ENCODE measurements at regions not wholly inside any gene's neighbourhood (a gene's known extent, or its start where the extent isn't known, plus 50 kb on each side); places are given as distances from the start of the nearest gene placed in this dataset.

DNA sequence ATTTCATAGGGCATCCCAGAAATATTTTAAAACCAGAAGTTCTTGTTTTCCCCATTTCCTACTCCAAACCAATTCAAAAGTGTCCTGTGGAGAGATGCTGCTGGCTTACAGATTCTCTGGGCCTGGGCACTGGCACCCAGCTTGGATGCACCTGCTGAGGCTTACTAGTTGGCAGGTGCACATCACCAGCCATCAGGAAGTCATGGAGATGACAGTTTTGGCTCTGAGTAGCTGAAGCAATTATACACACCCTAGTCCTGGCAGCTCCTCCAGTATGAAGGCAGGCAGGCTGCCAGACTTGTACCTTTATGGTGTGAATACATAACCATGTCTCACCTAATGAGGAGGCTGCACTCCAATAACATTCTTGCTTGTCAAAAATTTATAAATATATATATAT, 276.6 kb upstream of the GHITM start:
- H2AFZ ChIP-seq (ENCODE audit: low read length): no peak overlapping the region
- H3K4me1 ChIP-seq (ENCODE audit: insufficient read depth, low read length, poor library complexity, severe bottlenecking): no peaks in the 10 kb centered on the region
- H3K79me2 ChIP-seq (ENCODE audit: insufficient read depth, low read length): no peaks in the 10 kb centered on the region
- H3K4me3 ChIP-seq (ENCODE audit: low read length, poor library complexity, severe bottlenecking): no peak overlapping the region
- TF ChIP-seq EZH2phosphoT487 (IDR thresholded peaks at IDR 0.05; ENCODE audit: borderline replicate concordance): no peak
- TF ChIP-seq, protein P1, sequence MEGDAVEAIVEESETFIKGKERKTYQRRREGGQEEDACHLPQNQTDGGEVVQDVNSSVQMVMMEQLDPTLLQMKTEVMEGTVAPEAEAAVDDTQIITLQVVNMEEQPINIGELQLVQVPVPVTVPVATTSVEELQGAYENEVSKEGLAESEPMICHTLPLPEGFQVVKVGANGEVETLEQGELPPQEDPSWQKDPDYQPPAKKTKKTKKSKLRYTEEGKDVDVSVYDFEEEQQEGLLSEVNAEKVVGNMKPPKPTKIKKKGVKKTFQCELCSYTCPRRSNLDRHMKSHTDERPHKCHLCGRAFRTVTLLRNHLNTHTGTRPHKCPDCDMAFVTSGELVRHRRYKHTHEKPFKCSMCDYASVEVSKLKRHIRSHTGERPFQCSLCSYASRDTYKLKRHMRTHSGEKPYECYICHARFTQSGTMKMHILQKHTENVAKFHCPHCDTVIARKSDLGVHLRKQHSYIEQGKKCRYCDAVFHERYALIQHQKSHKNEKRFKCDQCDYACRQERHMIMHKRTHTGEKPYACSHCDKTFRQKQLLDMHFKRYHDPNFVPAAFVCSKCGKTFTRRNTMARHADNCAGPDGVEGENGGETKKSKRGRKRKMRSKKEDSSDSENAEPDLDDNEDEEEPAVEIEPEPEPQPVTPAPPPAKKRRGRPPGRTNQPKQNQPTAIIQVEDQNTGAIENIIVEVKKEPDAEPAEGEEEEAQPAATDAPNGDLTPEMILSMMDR (conservative IDR thresholded peaks at IDR 0.05; ENCODE audit: low read length): no peak
- H3K9ac ChIP-seq (ENCODE audit: low read depth, low read length, poor library complexity, severe bottlenecking): no peak overlapping the region
- no peak overlapping the region for H3K4me2 ChIP-seq (ENCODE audit: low read depth, low read length, poor library complexity, severe bottlenecking)
- H3K9me2 ChIP-seq (replicated peaks; ENCODE audit: low read depth, low read length): no peaks in the 10 kb centered on the region
- no peaks in the 10 kb centered on the region for H3K27me3 ChIP-seq (ENCODE audit: insufficient read depth, low read length, poor library complexity, severe bottlenecking)
- no peaks in the 10 kb centered on the region for H4K20me1 ChIP-seq (ENCODE audit: insufficient read depth, low read length, poor library complexity, severe bottlenecking)
- no peaks in the 10 kb centered on the region for H3K9me3 ChIP-seq (ENCODE audit: insufficient read depth, low read depth, low read length)
- no peaks in the 10 kb centered on the region for H3F3A ChIP-seq (ENCODE audit: low read depth)
- no peaks in the 10 kb centered on the region for H3K36me3 ChIP-seq (ENCODE audit: insufficient read depth, low read length)

DNA sequence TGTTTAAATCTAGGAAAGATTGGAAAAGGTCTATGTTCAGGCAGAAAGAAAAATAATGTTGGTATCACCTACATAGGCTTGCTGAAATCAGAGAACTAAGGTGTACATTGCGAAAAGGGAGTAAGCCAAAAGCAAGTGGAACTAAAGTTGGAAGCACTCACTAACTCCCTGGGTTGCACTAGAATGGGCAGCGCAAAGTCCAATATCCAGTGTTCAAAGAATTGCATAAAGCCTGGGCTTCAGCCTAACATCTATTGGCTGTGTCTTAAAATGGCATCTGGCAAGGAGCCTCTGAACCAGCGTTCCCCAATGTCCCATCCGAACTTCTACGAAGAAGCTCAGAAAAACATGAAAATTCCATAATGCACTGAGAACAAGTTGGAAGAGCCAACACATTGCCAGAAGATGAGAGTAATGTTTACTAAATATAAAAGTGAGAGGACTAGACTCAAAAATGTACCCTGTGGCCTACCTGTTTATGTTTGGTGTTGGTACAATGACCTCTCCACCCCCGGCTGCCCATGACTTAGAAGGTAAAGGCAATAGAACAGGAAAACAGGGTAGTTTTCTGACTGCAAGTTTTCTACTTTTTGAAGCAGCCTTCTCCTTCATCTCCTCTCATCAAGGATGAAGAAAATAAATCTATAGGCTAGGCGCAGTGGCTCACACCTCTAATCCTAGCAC, 275.9 kb upstream of the GHITM start:
- TF ChIP-seq, protein P1 (conservative IDR thresholded peaks at IDR 0.05; ENCODE audit: low read length): no peak
- no peak for TF ChIP-seq EZH2phosphoT487 (IDR thresholded peaks at IDR 0.05; ENCODE audit: borderline replicate concordance)
- Histone ChIP-seq H3K4me3 (ENCODE audit: low read length, poor library complexity, severe bottlenecking) (no peak overlapping the region), H3K9me3 (ENCODE audit: insufficient read depth, low read depth, low read length) (no peaks in the 10 kb centered on the region)

DNA sequence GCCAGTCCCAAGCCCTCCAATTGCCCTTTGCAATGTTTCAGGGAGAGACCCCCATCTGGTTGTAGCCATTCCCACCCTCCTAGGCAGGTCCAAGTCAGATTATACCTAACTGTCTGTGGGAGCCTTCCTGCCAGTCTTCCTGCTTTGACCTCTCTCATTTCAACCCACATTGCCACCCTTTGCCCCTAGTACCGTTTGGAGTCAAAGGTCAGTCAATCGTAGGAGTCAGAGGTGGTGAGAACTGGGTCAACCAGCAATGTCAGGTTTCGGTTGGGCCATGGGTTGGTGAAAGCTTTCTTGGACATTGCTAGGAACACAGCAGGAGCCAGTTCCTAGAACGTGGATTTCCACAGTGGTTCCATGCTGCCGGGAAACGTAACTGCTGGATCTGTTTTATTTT, 269.4 kb upstream of the GHITM start:
- Histone ChIP-seq H3K9ac (ENCODE audit: low read depth, low read length, poor library complexity, severe bottlenecking) (no peak overlapping the region), H3K4me1 (ENCODE audit: insufficient read depth, low read length, poor library complexity, severe bottlenecking) (no peaks in the 10 kb centered on the region), H3K9me2 (replicated peaks; ENCODE audit: low read depth, low read length) (no peaks in the 10 kb centered on the region), H3K4me2 (ENCODE audit: low read depth, low read length, poor library complexity, severe bottlenecking) (no peak overlapping the region), H3K79me2 (ENCODE audit: insufficient read depth, low read length) (no peaks in the 10 kb centered on the region), H3K27me3 (ENCODE audit: insufficient read depth, low read length, poor library complexity, severe bottlenecking) (no peaks in the 10 kb centered on the region), H3K36me3 (ENCODE audit: insufficient read depth, low read length) (no peaks in the 10 kb centered on the region), H3K4me3 (ENCODE audit: low read length, poor library complexity, severe bottlenecking) (no peak overlapping the region), H4K20me1 (ENCODE audit: insufficient read depth, low read length, poor library complexity, severe bottlenecking) (no peaks in the 10 kb centered on the region), H3K9me3 (ENCODE audit: insufficient read depth, low read depth, low read length) (no peaks in the 10 kb centered on the region), H2AFZ (ENCODE audit: low read length) (no peak overlapping the region), H3F3A (ENCODE audit: low read depth) (no peaks in the 10 kb centered on the region)
- TF ChIP-seq, protein P1 (conservative IDR thresholded peaks at IDR 0.05; ENCODE audit: low read length): no peak

More for the DNA sequence above, 275.9 kb upstream of the GHITM start:
- Histone ChIP-seq H2AFZ (ENCODE audit: low read length) (no peak overlapping the region), H3K4me2 (ENCODE audit: low read depth, low read length, poor library complexity, severe bottlenecking) (no peak overlapping the region), H4K20me1 (ENCODE audit: insufficient read depth, low read length, poor library complexity, severe bottlenecking) (no peaks in the 10 kb centered on the region), H3K36me3 (ENCODE audit: insufficient read depth, low read length) (no peaks in the 10 kb centered on the region), H3K4me1 (ENCODE audit: insufficient read depth, low read length, poor library complexity, severe bottlenecking) (no peaks in the 10 kb centered on the region), H3F3A (ENCODE audit: low read depth) (no peaks in the 10 kb centered on the region), H3K9me2 (replicated peaks; ENCODE audit: low read depth, low read length) (no peaks in the 10 kb centered on the region), H3K27me3 (ENCODE audit: insufficient read depth, low read length, poor library complexity, severe bottlenecking) (no peaks in the 10 kb centered on the region), H3K9ac (ENCODE audit: low read depth, low read length, poor library complexity, severe bottlenecking) (no peak overlapping the region), H3K79me2 (ENCODE audit: insufficient read depth, low read length) (no peaks in the 10 kb centered on the region)

Measured in Loucy (cell line).